H9 (cell line): ENCODE measurements at regions not wholly inside any gene's neighbourhood (a gene's known extent, or its start where the extent isn't known, plus 50 kb on each side); places are given as distances from the start of the nearest gene placed in this dataset.

ENCODE experiments used
- DNase-seq: peaks from one replicate; pipeline ENCODE4 v3.0.0-alpha.2; 2017
- H2AFZ ChIP-seq: one replicate; pipeline ENCODE4 v1.6.1; 2013; ENCODE audit warnings: mild to moderate bottlenecking, low read length, control low read depth, moderate library complexity
- H2AK5ac ChIP-seq: 2 replicates; pipeline ENCODE4 v1.6.1; 2013; ENCODE audit warnings: low read length, control low read depth, mixed read lengths; ENCODE audit not compliant: insufficient read length
- H2BK120ac ChIP-seq: one replicate; pipeline ENCODE4 v1.6.1; 2013; ENCODE audit warnings: low read depth, mild to moderate bottlenecking, low read length, control low read depth, inconsistent platforms; ENCODE audit not compliant: poor library complexity, severe bottlenecking
- H2BK12ac ChIP-seq: 2 replicates; pipeline ENCODE4 v1.6.1; 2013; ENCODE audit warnings: low read length, control low read depth, mixed read lengths, low read depth; ENCODE audit not compliant: insufficient read length
- H2BK15ac ChIP-seq: 2 replicates; pipeline ENCODE4 v1.6.1; 2013; ENCODE audit warnings: low read depth, low read length, control low read depth
- H2BK20ac ChIP-seq: one replicate; pipeline ENCODE4 v1.6.1; 2013; ENCODE audit warnings: low read depth, mild to moderate bottlenecking, low read length, control low read depth, inconsistent platforms; ENCODE audit not compliant: poor library complexity, severe bottlenecking
- H2BK5ac ChIP-seq: 2 replicates; pipeline ENCODE4 v1.6.1; 2013; ENCODE audit warnings: low read length, control low read depth, mixed read lengths; ENCODE audit not compliant: insufficient read length
- H3K14ac ChIP-seq: 2 replicates; pipeline ENCODE4 v1.6.1; 2013; ENCODE audit warnings: low read length, control low read depth; ENCODE audit not compliant: insufficient read depth
- H3K18ac ChIP-seq: 2 replicates; pipeline ENCODE4 v1.6.1; 2013; ENCODE audit warnings: low read depth, mild to moderate bottlenecking, mixed read lengths, low read length, control low read depth; ENCODE audit not compliant: insufficient read length
- H3K23ac ChIP-seq: 2 replicates; pipeline ENCODE4 v1.6.1; 2013; ENCODE audit warnings: low read length, control low read depth, mixed read lengths, low read depth; ENCODE audit not compliant: insufficient read length
- H3K23me2 ChIP-seq: 2 replicates; pipeline ENCODE4 v1.6.1; 2013; ENCODE audit warnings: low read depth, mild to moderate bottlenecking, mixed read lengths, low read length, control low read depth; ENCODE audit not compliant: insufficient read length, poor library complexity, severe bottlenecking
- H3K27ac ChIP-seq: 2 replicates; pipeline ENCODE4 v1.5.1; 2013; ENCODE audit warnings: low read length, control low read depth, mixed read lengths, low read depth; ENCODE audit not compliant: insufficient read length
- H3K27me3 ChIP-seq: 2 replicates; pipeline ENCODE4 v1.6.1; 2013; ENCODE audit warnings: low read length, control low read depth, inconsistent platforms; ENCODE audit not compliant: insufficient read depth
- H3K4ac ChIP-seq: 2 replicates; pipeline ENCODE4 v1.6.1; 2013; ENCODE audit warnings: low read depth, mild to moderate bottlenecking, control low read depth, inconsistent platforms, low read length, moderate library complexity
- H3K4me1 ChIP-seq: 2 replicates; pipeline ENCODE4 v1.6.1; 2013; ENCODE audit warnings: low read length, control low read depth, inconsistent platforms; ENCODE audit not compliant: insufficient read depth
- H3K4me2 ChIP-seq: 2 replicates; pipeline ENCODE4 v1.6.1; 2013; ENCODE audit warnings: low read length, control low read depth, mixed read lengths; ENCODE audit not compliant: insufficient read length, insufficient read depth
- H3K56ac ChIP-seq: 2 replicates; pipeline ENCODE4 v1.6.1; 2013; ENCODE audit warnings: low read depth, mild to moderate bottlenecking, mixed read lengths, low read length, control low read depth; ENCODE audit not compliant: insufficient read length
- H3K79me1 ChIP-seq: 2 replicates; pipeline ENCODE4 v1.6.1; 2013; ENCODE audit warnings: low read depth, mild to moderate bottlenecking, moderate library complexity, low read length, control low read depth, inconsistent platforms; ENCODE audit not compliant: insufficient read depth, poor library complexity, severe bottlenecking
- H3K79me2 ChIP-seq: 2 replicates; pipeline ENCODE4 v1.6.1; 2013; ENCODE audit warnings: low read length, control low read depth, inconsistent platforms; ENCODE audit not compliant: insufficient read depth
- H3K9ac ChIP-seq: 2 replicates; pipeline ENCODE4 v1.6.1; 2013; ENCODE audit warnings: low read length, control low read depth, mixed read lengths; ENCODE audit not compliant: insufficient read length; ENCODE audit errors: extremely low read depth
- H3K9me3 ChIP-seq: one replicate; pipeline ENCODE4 v1.6.1; 2013; ENCODE audit warnings: low read depth, low read length, inconsistent platforms; ENCODE audit not compliant: control insufficient read depth
- H3T11ph ChIP-seq: one replicate; pipeline ENCODE4 v1.6.1; 2013; ENCODE audit warnings: mild to moderate bottlenecking, low read length, control low read depth, inconsistent platforms
- H4K20me1 ChIP-seq: one replicate; pipeline ENCODE4 v1.6.1; 2013; ENCODE audit not compliant: control insufficient read depth, insufficient read length, insufficient read depth
- H4K5ac ChIP-seq: 2 replicates; pipeline ENCODE4 v1.6.1; 2013; ENCODE audit warnings: low read depth, mild to moderate bottlenecking, mixed read lengths, low read length, control low read depth; ENCODE audit not compliant: insufficient read length
- H4K8ac ChIP-seq: replicated peaks from 2 replicates; pipeline ENCODE4 v1.6.1; 2013; ENCODE audit warnings: low read length, control low read depth, mixed read lengths, low read depth; ENCODE audit not compliant: insufficient read length
- H4K91ac ChIP-seq: 2 replicates; pipeline ENCODE4 v1.6.1; 2013; ENCODE audit warnings: low read depth, mild to moderate bottlenecking, moderate library complexity, mixed read lengths, low read length, control low read depth; ENCODE audit not compliant: insufficient read length
- H3K27ac Mint-ChIP-seq, 3 experiments: 2 replicates in 2 of 3; 3 replicates in 1 of 3; pipeline ENCODE4 v1.8.0; 2020 to 2021; ENCODE audit warnings: mixed read lengths in 3 of 3, mild to moderate bottlenecking in 1 of 3, moderate library complexity in 1 of 3
- H3K27me3 Mint-ChIP-seq: 2 replicates; pipeline ENCODE4 v1.8.0; 2021; ENCODE audit warnings: low read depth, mild to moderate bottlenecking, moderate library complexity, mixed read lengths
- H3K36me3 Mint-ChIP-seq, 3 experiments: 2 replicates in 2 of 3; 3 replicates in 1 of 3; pipeline ENCODE4 v1.8.0; 2020 to 2021; ENCODE audit warnings: low read depth in 3 of 3, mixed read lengths in 3 of 3; ENCODE audit not compliant: insufficient read depth in 1 of 3
- H3K4me1 Mint-ChIP-seq, 2 experiments: 2 replicates each; pipeline ENCODE4 v1.8.0; 2020; ENCODE audit warnings: mixed read lengths in 2 of 2
- H3K4me3 Mint-ChIP-seq, 2 experiments: 2 replicates in 1 of 2; 3 replicates in 1 of 2; pipeline ENCODE4 v1.8.0; 2020 to 2021; ENCODE audit warnings: mild to moderate bottlenecking in 2 of 2, mixed read lengths in 2 of 2, moderate library complexity in 1 of 2
- H3K9me3 Mint-ChIP-seq, 2 experiments: 2 replicates in 1 of 2; 3 replicates in 1 of 2; pipeline ENCODE4 v1.8.0; 2020; ENCODE audit warnings: mild to moderate bottlenecking in 2 of 2, mixed read lengths in 2 of 2, moderate library complexity in 1 of 2
- WGBS: extraction: QIAGEN DNeasy Blood & Tissue Kit; methylation state at CpG from one replicate; pipeline ENCODE4 v1.1.7; 2013; ENCODE audit warnings: missing lambda C conversion rate, low lambda C conversion rate, mixed read lengths; ENCODE audit not compliant: insufficient read length; ENCODE audit errors: extremely low coverage; 5-methylcytosine and 5-hydroxymethylcytosine counted together
- TF ChIP-seq, protein P1 (sequence below): fragments of 200-600 bp; sonication (generic); conservative IDR thresholded peaks from 3 replicates; pipeline ENCODE4 v1.8.0; 2021; ENCODE audit warnings: antibody characterized with exemption, mild to moderate bottlenecking

- no peak overlapping the region for H3K14ac ChIP-seq
- peaks cover 0 to 2% of the 10 kb centered on the region in 2 experiments; a peak in 3 of 5 replicates for H3K9me3 Mint-ChIP-seq
- H3K36me3 Mint-ChIP-seq, result no peaks in the 10 kb centered on the region; a peak in 1 of 7 replicates
- no peak overlapping the region for H2BK15ac ChIP-seq
- H3K18ac ChIP-seq, result no peak overlapping the region
- no peak overlapping the region for H3K27ac ChIP-seq
- no peaks in the 10 kb centered on the region for H4K20me1 ChIP-seq
- peaks cover 0 to 11% of the 10 kb centered on the region in 2 experiments; a peak in 2 of 4 replicates for H3K4me1 Mint-ChIP-seq
- H3K23me2 ChIP-seq, result no peaks in the 10 kb centered on the region
- no peak overlapping the region for H4K5ac ChIP-seq
- H4K91ac ChIP-seq, result no peak overlapping the region
- H3K4ac ChIP-seq, result no peak overlapping the region
- H3K4me1 ChIP-seq, result no peaks in the 10 kb centered on the region
- H3K9me3 ChIP-seq, result no peaks in the 10 kb centered on the region
- H2BK5ac ChIP-seq, result no peak overlapping the region
- H3K4me2 ChIP-seq, result no peak overlapping the region
- no peak overlapping the region for H2BK12ac ChIP-seq
- no peaks in the 10 kb centered on the region for H3K79me1 ChIP-seq
- H4K8ac ChIP-seq, result no peak overlapping the region
- H3K27me3 ChIP-seq, result no peaks in the 10 kb centered on the region
- WGBS, result no CpG with 5 or more reads among the region's 18 CpGs
- no peaks in the 10 kb centered on the region for H3K79me2 ChIP-seq
- no peak overlapping the region for H3T11ph ChIP-seq
- H3K23ac ChIP-seq, result no peak overlapping the region
- H3K27ac Mint-ChIP-seq, result no peak overlapping the region
- no peak overlapping the region for H2AK5ac ChIP-seq
- H2BK120ac ChIP-seq, result no peak overlapping the region
- H2BK20ac ChIP-seq, result no peak overlapping the region
- no peak overlapping the region for H3K9ac ChIP-seq
- H2AFZ ChIP-seq, result no peak overlapping the region
- TF ChIP-seq, protein P1, sequence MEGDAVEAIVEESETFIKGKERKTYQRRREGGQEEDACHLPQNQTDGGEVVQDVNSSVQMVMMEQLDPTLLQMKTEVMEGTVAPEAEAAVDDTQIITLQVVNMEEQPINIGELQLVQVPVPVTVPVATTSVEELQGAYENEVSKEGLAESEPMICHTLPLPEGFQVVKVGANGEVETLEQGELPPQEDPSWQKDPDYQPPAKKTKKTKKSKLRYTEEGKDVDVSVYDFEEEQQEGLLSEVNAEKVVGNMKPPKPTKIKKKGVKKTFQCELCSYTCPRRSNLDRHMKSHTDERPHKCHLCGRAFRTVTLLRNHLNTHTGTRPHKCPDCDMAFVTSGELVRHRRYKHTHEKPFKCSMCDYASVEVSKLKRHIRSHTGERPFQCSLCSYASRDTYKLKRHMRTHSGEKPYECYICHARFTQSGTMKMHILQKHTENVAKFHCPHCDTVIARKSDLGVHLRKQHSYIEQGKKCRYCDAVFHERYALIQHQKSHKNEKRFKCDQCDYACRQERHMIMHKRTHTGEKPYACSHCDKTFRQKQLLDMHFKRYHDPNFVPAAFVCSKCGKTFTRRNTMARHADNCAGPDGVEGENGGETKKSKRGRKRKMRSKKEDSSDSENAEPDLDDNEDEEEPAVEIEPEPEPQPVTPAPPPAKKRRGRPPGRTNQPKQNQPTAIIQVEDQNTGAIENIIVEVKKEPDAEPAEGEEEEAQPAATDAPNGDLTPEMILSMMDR, result peak; percentile 86
- H3K56ac ChIP-seq, result no peak overlapping the region
- H3K27me3 Mint-ChIP-seq, result peaks cover 3% of the 10 kb centered on the region; the same call in 1 of the 2 replicates
- no peak overlapping the region for H3K4me3 Mint-ChIP-seq
- DNase-seq, result peak; percentile 86
Observed at GRCh38 chr10:89853781-89854191, 152.4 kb downstream of the KIF20B start.
